Transverse colon (tissue), 4 donors: ENCODE measurements at regions not wholly inside any gene's neighbourhood (a gene's known extent, or its start where the extent isn't known, plus 50 kb on each side); places are given as distances from the start of the nearest gene placed in this dataset.

ENCODE experiments used
- DNase-seq: peaks from one replicate; pipeline ENCODE4 v3.0.0-alpha.2; 2019
- H3K27ac ChIP-seq, 4 donors: fragments of 200-600 bp; sonication (generic); 2 replicates each; pipeline ENCODE4 v1.5.1; 2016 to 2018; ENCODE audit warnings: inconsistent platforms in 4 of 4
- H3K27me3 ChIP-seq: fragments of 200-600 bp; sonication (generic); 2 replicates; pipeline ENCODE4 v1.5.1; 2017; ENCODE audit warnings: inconsistent platforms
- H3K36me3 ChIP-seq, 4 donors: fragments of 200-600 bp; sonication (generic); 2 replicates each; pipeline ENCODE4 v1.5.1; 2017 to 2019; ENCODE audit warnings: inconsistent platforms in 4 of 4
- H3K4me1 ChIP-seq, 4 donors: fragments of 200-600 bp; sonication (generic); 2 replicates each; pipeline ENCODE4 v1.5.1; 2017 to 2020; ENCODE audit warnings: inconsistent platforms in 4 of 4
- H3K4me3 ChIP-seq, 4 donors: fragments of 200-600 bp; sonication (generic); 1 replicate in 1 of 4; 2 replicates in 3 of 4; pipeline versions ENCODE4 v1.5.1 to v1.6.1; 2017 to 2019; ENCODE audit warnings: inconsistent platforms in 4 of 4
- H3K9me3 ChIP-seq, 2 donors: fragments of 200-600 bp; sonication (generic); 2 replicates each; pipeline ENCODE4 v1.5.1; 2017 to 2019; ENCODE audit warnings: inconsistent platforms in 2 of 2
- CTCF ChIP-seq, 5 experiments: fragments of 200-600 bp in 3 of 5; fragments of 450-650 bp in 2 of 5; sonication (generic) in 3 of 5; IDR thresholded peaks; 1 replicate in 2 of 5; 2 replicates in 3 of 5; pipeline ENCODE4 v1.5.1; 2016 to 2017; ENCODE audit warnings: antibody characterized with exemption in 5 of 5, inconsistent platforms in 3 of 5, mild to moderate bottlenecking in 2 of 5, moderate library complexity in 1 of 5
- EP300 ChIP-seq: sonication (generic); formaldehyde crosslinking; IDR thresholded peaks from one replicate; pipeline ENCODE4 v1.6.1; 2017; ENCODE audit warnings: antibody characterized with exemption, low read depth
- POLR2A ChIP-seq: fragments of 450-650 bp; IDR thresholded peaks from one replicate; pipeline ENCODE4 v1.6.1; 2016; ENCODE audit warnings: antibody characterized with exemption, mild to moderate bottlenecking, moderate library complexity
- POLR2AphosphoS5 ChIP-seq, 3 donors: sonication (generic); formaldehyde crosslinking; IDR thresholded peaks; one replicate each; pipeline ENCODE4 v1.6.1; 2016; ENCODE audit warnings: antibody characterized with exemption in 3 of 3
- in situ Hi-C, 4 donors: fragments of 200-750 bp; cut with MboI; loops; one replicate each; pipeline versions ENCODE4 v1.15.0 to v1.15.1; 2017; ENCODE audit warnings: low sequenced_read_pairs in 3 of 4, low pct_ligation_motif_present in 1 of 4, low pct_unique_long_range_greater_than_20kb in 1 of 4
- intact Hi-C: fragments of 100-400 bp; cut with DNase I; formaldehyde crosslinking; loops from one replicate; pipeline ENCODE4 v1.15.1; 2023; ENCODE audit warnings: low total_unique reads

DNA sequence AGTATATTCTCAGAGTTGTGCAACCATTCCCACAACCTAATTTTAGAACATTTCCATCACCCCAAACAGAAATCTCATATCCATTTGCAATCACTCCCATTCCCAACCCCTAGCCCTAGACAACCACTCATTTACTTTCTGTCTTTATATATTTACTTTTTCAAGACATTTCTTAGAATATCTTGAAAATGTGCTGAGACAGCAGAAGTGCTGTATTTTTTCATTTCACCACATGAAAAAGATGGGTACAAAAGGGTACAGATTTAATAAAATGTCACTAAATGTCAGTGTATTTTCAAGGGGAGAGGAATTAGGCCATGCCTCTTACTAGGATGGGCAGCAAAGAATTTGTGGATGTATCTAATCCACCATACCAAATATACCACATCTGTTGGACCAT is 51.6 kb upstream of the CCDC6 start:
- in situ Hi-C loops, result no loop called here
- Histone ChIP-seq H3K27me3 (no peaks in the 10 kb centered on the region), H3K4me1 (no peaks in the 10 kb centered on the region), H3K36me3 (no peaks in the 10 kb centered on the region), H3K4me3 (no peak overlapping the region), H3K27ac (no peak overlapping the region), H3K9me3 (no peaks in the 10 kb centered on the region)
- intact Hi-C loops, result no loop called here
- DNase-seq, result no peak
- no peak for TF ChIP-seq POLR2A
- TF ChIP-seq POLR2AphosphoS5 (IDR thresholded peaks at IDR 0.05), result no peak
- no peak for TF ChIP-seq CTCF (IDR thresholded peaks at IDR 0.05)
- no peak for TF ChIP-seq EP300
